ENCODE measurements at regions not wholly inside any gene's neighbourhood (a gene's known extent, or its start where the extent isn't known, plus 50 kb on each side); places are given as distances from the start of the nearest gene placed in this dataset.

DNA sequence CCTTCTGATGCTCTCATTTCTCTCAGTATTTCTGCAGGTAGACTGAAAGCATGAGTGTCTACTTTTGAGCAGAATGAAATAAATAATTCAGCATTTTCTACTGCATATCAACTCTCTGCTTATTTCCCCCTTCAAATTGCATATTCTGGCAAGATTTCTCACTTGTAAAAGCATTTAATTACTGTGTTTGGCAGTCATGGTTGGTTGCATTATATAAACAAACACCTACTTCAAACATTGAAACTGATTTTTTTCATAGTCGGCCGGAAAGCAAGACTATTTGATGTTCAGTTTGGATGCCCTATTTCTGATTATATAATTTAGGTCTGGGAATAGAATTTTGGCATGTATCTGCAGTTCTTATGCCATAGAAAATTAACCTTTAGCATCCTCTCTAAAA lies 73.1 kb downstream of the PLEKHG1 start:
- Histone ChIP-seq H3K27me3 (no peaks in the 10 kb centered on the region), H3K9me3 (no peaks in the 10 kb centered on the region), H3K4me1 (peaks cover 6 to 30% (median 12%) of the 10 kb centered on the region in 3 donors), H3K36me3 (no peaks in the 10 kb centered on the region), H3K4me3 (no peak overlapping the region), H3K27ac (no peak overlapping the region)
- ATAC-seq: no peak
- TF ChIP-seq POLR2AphosphoS5 (IDR thresholded peaks at IDR 0.05) (no peak), EP300 (IDR thresholded peaks at IDR 0.05) (no peak), POLR2A (IDR thresholded peaks at IDR 0.05) (no peak)
- TF ChIP-seq, protein P1, sequence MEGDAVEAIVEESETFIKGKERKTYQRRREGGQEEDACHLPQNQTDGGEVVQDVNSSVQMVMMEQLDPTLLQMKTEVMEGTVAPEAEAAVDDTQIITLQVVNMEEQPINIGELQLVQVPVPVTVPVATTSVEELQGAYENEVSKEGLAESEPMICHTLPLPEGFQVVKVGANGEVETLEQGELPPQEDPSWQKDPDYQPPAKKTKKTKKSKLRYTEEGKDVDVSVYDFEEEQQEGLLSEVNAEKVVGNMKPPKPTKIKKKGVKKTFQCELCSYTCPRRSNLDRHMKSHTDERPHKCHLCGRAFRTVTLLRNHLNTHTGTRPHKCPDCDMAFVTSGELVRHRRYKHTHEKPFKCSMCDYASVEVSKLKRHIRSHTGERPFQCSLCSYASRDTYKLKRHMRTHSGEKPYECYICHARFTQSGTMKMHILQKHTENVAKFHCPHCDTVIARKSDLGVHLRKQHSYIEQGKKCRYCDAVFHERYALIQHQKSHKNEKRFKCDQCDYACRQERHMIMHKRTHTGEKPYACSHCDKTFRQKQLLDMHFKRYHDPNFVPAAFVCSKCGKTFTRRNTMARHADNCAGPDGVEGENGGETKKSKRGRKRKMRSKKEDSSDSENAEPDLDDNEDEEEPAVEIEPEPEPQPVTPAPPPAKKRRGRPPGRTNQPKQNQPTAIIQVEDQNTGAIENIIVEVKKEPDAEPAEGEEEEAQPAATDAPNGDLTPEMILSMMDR (IDR thresholded peaks at IDR 0.05): no peak
- 11 to 16% methylated on average over 2 of the region's 2 CpGs for WGBS, 2 donors (ENCODE audit: low coverage in 1 of 2)

DNA sequence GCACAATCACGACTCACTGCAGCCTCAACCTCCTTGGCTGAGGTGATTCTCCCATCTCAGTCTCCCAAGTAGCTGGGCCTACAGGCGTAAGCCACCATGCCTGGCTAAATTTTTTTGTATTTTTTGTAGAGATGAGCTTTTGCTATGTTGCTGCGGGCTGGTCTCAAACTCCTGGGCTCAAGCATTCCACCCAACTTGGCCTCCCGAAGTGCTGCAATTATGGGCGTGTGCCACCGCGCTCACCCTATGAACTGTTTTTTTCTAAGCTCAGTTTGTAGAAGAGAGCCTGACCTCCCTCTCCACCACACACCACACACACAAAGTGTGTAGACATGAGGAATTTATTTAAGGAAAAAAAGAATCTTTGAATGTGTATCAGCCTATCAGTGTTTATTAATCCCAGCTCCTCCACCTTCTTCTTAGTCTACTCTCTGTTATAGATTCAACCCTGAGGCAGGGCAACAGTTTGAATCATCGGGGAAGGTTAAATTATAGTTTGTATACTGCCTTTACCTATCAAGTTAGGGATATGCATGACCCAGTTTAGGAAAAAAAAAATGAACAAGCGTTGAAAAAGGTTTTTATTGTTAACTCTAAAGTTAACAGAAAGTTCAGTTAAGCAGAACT lies 74.1 kb downstream of the PLEKHG1 start:
- Histone ChIP-seq H3K27ac (no peak overlapping the region), H3K36me3 (no peaks in the 10 kb centered on the region), H3K4me1 (peaks cover 4 to 19% (median 4%) of the 10 kb centered on the region in 3 donors), H3K27me3 (no peaks in the 10 kb centered on the region), H3K4me3 (no peak overlapping the region), H3K9me3 (no peaks in the 10 kb centered on the region)
- no peak for ATAC-seq
- TF ChIP-seq POLR2AphosphoS5 (IDR thresholded peaks at IDR 0.05) (no peak), EP300 (IDR thresholded peaks at IDR 0.05) (no peak)
- TF ChIP-seq, protein P1 (IDR thresholded peaks at IDR 0.05): no peak
- 91 to 97% methylated on average over 8 of the region's 9 CpGs for WGBS, 2 donors (ENCODE audit: low coverage in 1 of 2)

DNA sequence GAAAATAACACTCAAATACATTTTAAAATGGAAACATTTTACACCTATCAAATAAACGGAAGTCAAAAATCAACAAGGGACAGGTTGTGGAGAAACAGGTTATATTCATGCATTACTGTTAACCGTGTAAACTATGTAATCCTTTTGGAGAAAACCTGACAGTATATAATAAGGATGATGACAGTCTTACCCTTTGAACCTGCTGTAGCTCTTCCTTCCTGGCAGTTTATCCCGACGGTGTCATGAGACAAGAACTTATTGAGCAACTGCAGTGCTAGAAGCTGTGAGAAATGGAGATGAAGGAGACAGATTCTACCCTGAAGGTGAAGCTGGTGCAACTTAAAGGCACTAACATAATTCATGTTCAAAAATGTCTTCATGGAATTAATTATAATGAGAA lies 76.7 kb downstream of the PLEKHG1 start:
- no peak for ATAC-seq
- no peaks in the 10 kb centered on the region for H3K36me3 ChIP-seq
- H3K27ac ChIP-seq: no peak overlapping the region
- no peaks in the 10 kb centered on the region for H3K9me3 ChIP-seq
- H3K4me1 ChIP-seq: peaks cover 0 to 12% (median 0%) of the 10 kb centered on the region in 3 donors
- TF ChIP-seq POLR2A (IDR thresholded peaks at IDR 0.05) (no peak), EP300 (IDR thresholded peaks at IDR 0.05) (no peak), POLR2AphosphoS5 (IDR thresholded peaks at IDR 0.05) (no peak)
- TF ChIP-seq, protein P1 (IDR thresholded peaks at IDR 0.05): no peak
- H3K27me3 ChIP-seq: no peaks in the 10 kb centered on the region
- H3K4me3 ChIP-seq: no peak overlapping the region
- 80 to 87% methylated on average over 4 of the region's 4 CpGs for WGBS, 2 donors (ENCODE audit: low coverage in 1 of 2)

DNA sequence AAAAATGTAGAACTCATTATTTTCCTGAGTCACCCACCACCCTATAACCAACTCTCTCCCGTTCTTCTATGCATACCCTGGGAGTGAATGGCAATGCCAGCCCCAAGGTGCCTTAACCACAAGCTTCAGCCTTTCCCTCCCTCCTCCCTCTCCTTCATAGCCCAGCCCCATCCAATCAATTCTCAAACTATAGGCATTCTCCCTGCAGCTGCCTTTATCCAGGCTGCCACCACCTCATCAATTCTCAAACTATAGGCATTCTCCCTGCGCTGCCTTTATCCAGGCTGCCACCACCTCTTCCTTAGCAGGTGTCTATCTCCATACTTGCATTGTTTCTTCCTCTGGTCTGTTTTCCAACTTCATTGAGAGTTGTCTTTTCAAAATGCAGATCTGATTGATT lies 77.1 kb downstream of the PLEKHG1 start:
- H3K4me1 ChIP-seq: peaks cover 0 to 12% (median 0%) of the 10 kb centered on the region in 3 donors
- ATAC-seq: no peak
- TF ChIP-seq POLR2AphosphoS5 (IDR thresholded peaks at IDR 0.05) (no peak), EP300 (IDR thresholded peaks at IDR 0.05) (no peak), POLR2A (IDR thresholded peaks at IDR 0.05) (no peak)
- TF ChIP-seq, protein P1 (IDR thresholded peaks at IDR 0.05): no peak
- no peaks in the 10 kb centered on the region for H3K9me3 ChIP-seq
- no peak overlapping the region for H3K4me3 ChIP-seq
- H3K27me3 ChIP-seq: no peaks in the 10 kb centered on the region
- H3K36me3 ChIP-seq: no peaks in the 10 kb centered on the region
- 94% methylated on average over 2 of the region's 2 CpGs for WGBS, 2 donors (ENCODE audit: low coverage in 1 of 2)
- no peak overlapping the region for H3K27ac ChIP-seq

DNA sequence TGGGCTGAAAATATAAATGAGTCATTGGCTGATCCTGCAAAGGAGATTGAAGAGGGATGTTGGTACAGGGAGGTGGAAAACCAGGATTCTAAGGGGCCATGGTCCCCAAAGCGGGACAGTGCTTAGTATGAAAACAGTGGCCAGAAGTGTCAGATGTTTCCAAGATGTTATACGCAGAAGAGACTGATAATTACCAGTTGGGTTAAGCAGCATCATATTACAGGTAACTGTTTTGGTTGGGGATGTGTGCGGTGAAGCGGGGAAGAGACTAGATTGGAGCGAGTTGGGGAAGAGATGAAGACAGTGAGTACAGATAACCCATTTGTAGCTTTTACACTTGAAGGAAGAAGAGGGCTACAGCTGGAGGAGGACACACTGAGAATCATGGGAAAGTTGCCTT lies 80.8 kb downstream of the PLEKHG1 start:
- Histone ChIP-seq H3K9me3 (no peaks in the 10 kb centered on the region), H3K36me3 (no peaks in the 10 kb centered on the region), H3K27me3 (no peaks in the 10 kb centered on the region), H3K4me1 (no peaks in the 10 kb centered on the region), H3K4me3 (no peak overlapping the region), H3K27ac (no peak overlapping the region)
- TF ChIP-seq POLR2AphosphoS5 (IDR thresholded peaks at IDR 0.05) (no peak), POLR2A (IDR thresholded peaks at IDR 0.05) (no peak), EP300 (IDR thresholded peaks at IDR 0.05) (no peak)
- TF ChIP-seq, protein P1 (IDR thresholded peaks at IDR 0.05): no peak
- 98 to 100% methylated on average over 2 to 5 of the region's 5 CpGs for WGBS, 2 donors (ENCODE audit: low coverage in 1 of 2)
- no peak for ATAC-seq

All from gastroesophageal sphincter (tissue), 4 donors.